CD8-positive, alpha-beta memory T cell (primary cell): ENCODE measurements at regions not wholly inside any gene's neighbourhood (a gene's known extent, or its start where the extent isn't known, plus 50 kb on each side); places are given as distances from the start of the nearest gene placed in this dataset.

Experiments
- CTCF ChIA-PET: fragments of 350-600 bp; sonication (Branson Sonifier 250); formaldehyde crosslinking; loops from one replicate; lab custom pipeline; 2021; ENCODE audit warnings: antibody characterized with exemption; lab: Charles Lee
- POLR2A ChIA-PET: fragments of 350-600 bp; sonication (Branson Sonifier 250); formaldehyde crosslinking; loops from one replicate; lab custom pipeline; 2021; ENCODE audit warnings: antibody characterized with exemption; lab: Charles Lee
- DNase-seq, 5 donors: peaks; one replicate each; pipeline versions ENCODE4 v3.0.0 to v3.0.0-alpha.2; 2020 to 2022; ENCODE audit warnings: mixed read lengths in 1 of 5
- H3K27ac ChIP-seq: one replicate; pipeline ENCODE4 v1.7.0; 2013; ENCODE audit warnings: low read depth, mild to moderate bottlenecking, low read length, moderate library complexity
- H3K27me3 ChIP-seq: 2 replicates; pipeline ENCODE4 v1.7.0; 2013; ENCODE audit warnings: low read length, mild to moderate bottlenecking; ENCODE audit not compliant: insufficient read depth, poor library complexity, severe bottlenecking
- H3K36me3 ChIP-seq: 2 replicates; pipeline ENCODE4 v1.7.0; 2013; ENCODE audit warnings: mild to moderate bottlenecking, low read length, moderate library complexity; ENCODE audit not compliant: insufficient read depth
- H3K4me1 ChIP-seq: 2 replicates; pipeline ENCODE4 v1.7.0; 2013; ENCODE audit warnings: mild to moderate bottlenecking, low read length, moderate library complexity; ENCODE audit not compliant: insufficient read depth
- H3K4me3 ChIP-seq: 2 replicates; pipeline ENCODE4 v1.7.0; 2013; ENCODE audit warnings: mild to moderate bottlenecking, low read length
- H3K9me3 ChIP-seq: 2 replicates; pipeline ENCODE4 v1.7.0; 2013; ENCODE audit warnings: mild to moderate bottlenecking, low read length
- H3K27ac Mint-ChIP-seq, 8 donors: one replicate each; pipeline ENCODE4 v1.8.0; 2020 to 2021; ENCODE audit warnings: mixed read lengths in 8 of 8, mild to moderate bottlenecking in 6 of 8, inconsistent platforms in 3 of 8, moderate library complexity in 3 of 8
- H3K27me3 Mint-ChIP-seq, 2 donors: one replicate each; pipeline ENCODE4 v1.8.0; 2020 to 2021; ENCODE audit warnings: mixed read lengths in 2 of 2, mild to moderate bottlenecking in 1 of 2, moderate library complexity in 1 of 2
- H3K36me3 Mint-ChIP-seq, 3 donors: one replicate each; pipeline ENCODE4 v1.8.0; 2020 to 2021; ENCODE audit warnings: mixed read lengths in 3 of 3, inconsistent platforms in 1 of 3, mild to moderate bottlenecking in 1 of 3
- H3K4me1 Mint-ChIP-seq, 3 donors: one replicate each; pipeline ENCODE4 v1.8.0; 2020 to 2021; ENCODE audit warnings: mixed read lengths in 3 of 3, inconsistent platforms in 1 of 3, mild to moderate bottlenecking in 1 of 3
- H3K4me3 Mint-ChIP-seq, 7 donors: one replicate each; pipeline ENCODE4 v1.8.0; 2020 to 2021; ENCODE audit warnings: mixed read lengths in 7 of 7, mild to moderate bottlenecking in 6 of 7, moderate library complexity in 4 of 7, inconsistent platforms in 2 of 7
- H3K9me3 Mint-ChIP-seq, 5 donors: one replicate each; pipeline ENCODE4 v1.8.0; 2020 to 2022; ENCODE audit warnings: mixed read lengths in 5 of 5, mild to moderate bottlenecking in 3 of 5, moderate library complexity in 2 of 5, inconsistent platforms in 1 of 5

GRCh38 chr2:236974752-236975151, 110.9 kb upstream of the COPS8 start:
- CTCF ChIA-PET: no interaction called here
- POLR2A ChIA-PET: no interaction called here
- Mint-ChIP-seq H3K4me3 (no peak overlapping the region), H3K9me3 (no peaks in the 10 kb centered on the region), H3K27ac (no peak overlapping the region), H3K4me1 (peaks cover 6 to 9% (median 7%) of the 10 kb centered on the region in 3 donors), H3K36me3 (no peaks in the 10 kb centered on the region), H3K27me3 (peaks cover 15 to 21% of the 10 kb centered on the region in 2 donors)
- Histone ChIP-seq H3K27ac (no peak overlapping the region), H3K27me3 (no peaks in the 10 kb centered on the region), H3K9me3 (no peaks in the 10 kb centered on the region), H3K4me1 (peaks cover 15% of the 10 kb centered on the region), H3K36me3 (no peaks in the 10 kb centered on the region), H3K4me3 (no peak overlapping the region)
- no peak for DNase-seq

GRCh38 chr2:236975766-236976165, 109.9 kb upstream of the COPS8 start:
- CTCF ChIA-PET: no interaction called here
- H3K9me3 ChIP-seq: no peaks in the 10 kb centered on the region
- no peak for DNase-seq
- no peaks in the 10 kb centered on the region for H3K27me3 ChIP-seq
- no peaks in the 10 kb centered on the region for H3K4me1 Mint-ChIP-seq
- no peak overlapping the region for H3K4me3 Mint-ChIP-seq
- POLR2A ChIA-PET: no interaction called here
- no peak overlapping the region for H3K27ac Mint-ChIP-seq
- no peaks in the 10 kb centered on the region for H3K36me3 Mint-ChIP-seq
- no peak overlapping the region for H3K27ac ChIP-seq
- H3K27me3 Mint-ChIP-seq: peaks cover 13 to 21% of the 10 kb centered on the region in 2 donors
- peaks cover 5% of the 10 kb centered on the region for H3K4me1 ChIP-seq
- H3K9me3 Mint-ChIP-seq: no peaks in the 10 kb centered on the region
- no peak overlapping the region for H3K4me3 ChIP-seq
- H3K36me3 ChIP-seq: no peaks in the 10 kb centered on the region

- Mint-ChIP-seq H3K27me3 (peaks cover 14 to 24% of the 10 kb centered on the region in 2 donors), H3K9me3 (peaks cover 0 to 1% (median 0%) of the 10 kb centered on the region in 5 donors)
- POLR2A ChIA-PET: no interaction called here
These were observed 109.2 kb upstream of the COPS8 start for GRCh38 chr2:236976266-236977062.

GRCh38 chr2:236977063-236977851, 108.4 kb upstream of the COPS8 start:
- POLR2A ChIA-PET: no interaction called here
- Histone ChIP-seq H3K27ac (no peak overlapping the region), H3K4me3 (no peak overlapping the region), H3K4me1 (no peaks in the 10 kb centered on the region), H3K27me3 (no peaks in the 10 kb centered on the region), H3K36me3 (no peaks in the 10 kb centered on the region), H3K9me3 (no peaks in the 10 kb centered on the region)
- DNase-seq: no peak
- Mint-ChIP-seq H3K9me3 (peaks cover 0 to 5% (median 0%) of the 10 kb centered on the region in 5 donors), H3K4me3 (no peak overlapping the region), H3K36me3 (no peaks in the 10 kb centered on the region), H3K27me3 (peaks cover 14 to 24% of the 10 kb centered on the region in 2 donors), H3K27ac (no peak overlapping the region), H3K4me1 (no peaks in the 10 kb centered on the region)
- CTCF ChIA-PET: no interaction called here

More at GRCh38 chr2:236976266-236977062, 109.2 kb upstream of the COPS8 start:
- no peak overlapping the region for H3K4me3 Mint-ChIP-seq
- no peak overlapping the region for H3K27ac ChIP-seq
- no peaks in the 10 kb centered on the region for H3K27me3 ChIP-seq
- no peaks in the 10 kb centered on the region for H3K36me3 ChIP-seq
- no peak for DNase-seq
- H3K4me1 ChIP-seq: no peaks in the 10 kb centered on the region
- no peak overlapping the region for H3K4me3 ChIP-seq
- CTCF ChIA-PET: no interaction called here
- no peaks in the 10 kb centered on the region for H3K4me1 Mint-ChIP-seq
- H3K27ac Mint-ChIP-seq: no peak overlapping the region
- H3K36me3 Mint-ChIP-seq: no peaks in the 10 kb centered on the region
- H3K9me3 ChIP-seq: no peaks in the 10 kb centered on the region

GRCh38 chr2:236977852-236978398, 107.8 kb upstream of the COPS8 start:
- POLR2A ChIA-PET: no interaction called here
- peaks cover 14 to 24% of the 10 kb centered on the region in 2 donors for H3K27me3 Mint-ChIP-seq

GRCh38 chr2:236979664-236980063, 106.0 kb upstream of the COPS8 start:
- Histone ChIP-seq H3K27me3 (no peaks in the 10 kb centered on the region), H3K4me3 (no peak overlapping the region), H3K4me1 (no peaks in the 10 kb centered on the region), H3K36me3 (no peaks in the 10 kb centered on the region), H3K9me3 (peaks cover 4% of the 10 kb centered on the region), H3K27ac (no peak overlapping the region)
- POLR2A ChIA-PET: no interaction called here
- Mint-ChIP-seq H3K27me3 (peaks cover 14 to 24% of the 10 kb centered on the region in 2 donors), H3K27ac (no peak overlapping the region), H3K36me3 (peaks cover 0 to 8% (median 0%) of the 10 kb centered on the region in 3 donors), H3K4me1 (no peaks in the 10 kb centered on the region), H3K4me3 (no peak overlapping the region), H3K9me3 (peaks cover 2 to 14% (median 5%) of the 10 kb centered on the region in 5 donors)
- no peak for DNase-seq
- CTCF ChIA-PET: no interaction called here

More at GRCh38 chr2:236977852-236978398, 107.8 kb upstream of the COPS8 start:
- no peak overlapping the region for H3K4me3 Mint-ChIP-seq
- no peaks in the 10 kb centered on the region for H3K4me1 ChIP-seq
- peaks cover 4% of the 10 kb centered on the region for H3K9me3 ChIP-seq
- H3K9me3 Mint-ChIP-seq: peaks cover 0 to 5% (median 2%) of the 10 kb centered on the region in 5 donors
- no peak overlapping the region for H3K4me3 ChIP-seq
- DNase-seq: no peak
- no peak overlapping the region for H3K27ac Mint-ChIP-seq
- H3K27me3 ChIP-seq: no peaks in the 10 kb centered on the region
- CTCF ChIA-PET: no interaction called here
- H3K36me3 Mint-ChIP-seq: peaks cover 0 to 5% (median 0%) of the 10 kb centered on the region in 3 donors
- no peaks in the 10 kb centered on the region for H3K4me1 Mint-ChIP-seq
- no peak overlapping the region for H3K27ac ChIP-seq
- H3K36me3 ChIP-seq: no peaks in the 10 kb centered on the region

GRCh38 chr2:236980961-236981360, 104.7 kb upstream of the COPS8 start:
- DNase-seq: no peak
- no peak overlapping the region for H3K27ac Mint-ChIP-seq
- H3K36me3 ChIP-seq: no peaks in the 10 kb centered on the region
- H3K9me3 Mint-ChIP-seq: peaks cover 2 to 14% (median 5%) of the 10 kb centered on the region in 5 donors
- peaks cover 4% of the 10 kb centered on the region for H3K9me3 ChIP-seq
- H3K4me3 Mint-ChIP-seq: no peak overlapping the region
- H3K4me1 Mint-ChIP-seq: no peaks in the 10 kb centered on the region
- H3K27me3 Mint-ChIP-seq: peaks cover 13 to 22% of the 10 kb centered on the region in 2 donors
- no peaks in the 10 kb centered on the region for H3K4me1 ChIP-seq
- H3K4me3 ChIP-seq: no peak overlapping the region
- peaks cover 0 to 9% (median 0%) of the 10 kb centered on the region in 3 donors for H3K36me3 Mint-ChIP-seq
- H3K27ac ChIP-seq: no peak overlapping the region
- POLR2A ChIA-PET: no interaction called here
- CTCF ChIA-PET: no interaction called here
- no peaks in the 10 kb centered on the region for H3K27me3 ChIP-seq
